Tibial artery (tissue), 4 donors: ENCODE measurements at regions not wholly inside any gene's neighbourhood (a gene's known extent, or its start where the extent isn't known, plus 50 kb on each side); places are given as distances from the start of the nearest gene placed in this dataset.

ENCODE experiments used
- DNase-seq, 2 donors: peaks; one replicate each; pipeline ENCODE4 v3.0.0-alpha.2; 2019
- H3K27ac ChIP-seq, 2 donors: fragments of 200-600 bp; sonication (generic) in 1 of 2; 1 replicate in 1 of 2; 2 replicates in 1 of 2; pipeline ENCODE4 v1.5.1; 2018 to 2019; ENCODE audit warnings: mild to moderate bottlenecking in 1 of 2
- H3K27me3 ChIP-seq, 2 donors: fragments of 200-600 bp; sonication (generic) in 1 of 2; one replicate each; pipeline versions ENCODE4 v1.5.1 to v1.6.0; 2016 to 2019
- H3K36me3 ChIP-seq, 3 donors: fragments of 200-600 bp; sonication (generic) in 2 of 3; one replicate each; pipeline ENCODE4 v1.5.1; 2016 to 2019; ENCODE audit warnings: mild to moderate bottlenecking in 2 of 3
- H3K4me1 ChIP-seq, 4 donors: fragments of 200-600 bp; sonication (generic) in 2 of 4; 1 replicate in 3 of 4; 2 replicates in 1 of 4; pipeline ENCODE4 v1.5.1; 2016 to 2019
- H3K4me3 ChIP-seq, 2 donors: fragments of 200-600 bp; sonication (generic) in 1 of 2; 1 replicate in 1 of 2; 2 replicates in 1 of 2; pipeline ENCODE4 v1.5.1; 2018 to 2019; ENCODE audit warnings: mild to moderate bottlenecking in 2 of 2
- H3K9me3 ChIP-seq, 3 donors: fragments of 200-600 bp; sonication (generic) in 1 of 3; one replicate each; pipeline ENCODE4 v1.5.1; 2016 to 2019
- CTCF ChIP-seq, 2 experiments: fragments of 200-600 bp in 1 of 2; fragments of 450-650 bp in 1 of 2; IDR thresholded peaks; one replicate each; pipeline ENCODE4 v1.5.1; 2017 to 2019; ENCODE audit warnings: antibody characterized with exemption in 2 of 2, mild to moderate bottlenecking in 1 of 2, moderate library complexity in 1 of 2
- intact Hi-C: fragments of 100-400 bp; cut with DNase I; formaldehyde crosslinking; loops from one replicate; pipeline ENCODE4 v1.15.0; 2023; ENCODE audit warnings: low total_unique reads

- Histone ChIP-seq H3K4me1 (no peaks in the 10 kb centered on the region), H3K4me3 (no peak overlapping the region), H3K9me3 (no peaks in the 10 kb centered on the region), H3K27ac (no peak overlapping the region), H3K27me3 (no peaks in the 10 kb centered on the region), H3K36me3 (no peaks in the 10 kb centered on the region)
- TF ChIP-seq CTCF (IDR thresholded peaks at IDR 0.05), result no peak
- DNase-seq, result no peak
- intact Hi-C loops, result no loop called here
These were observed 165.5 kb upstream of the MBNL1 start for GRCh38 chr3:152103257-152103656.

GRCh38 chr3:152104847-152105415 lies 163.8 kb upstream of the MBNL1 start:
- H3K27me3 ChIP-seq, result no peaks in the 10 kb centered on the region
- no peak overlapping the region for H3K4me3 ChIP-seq
- intact Hi-C loops, result no loop called here
- no peak for TF ChIP-seq CTCF (IDR thresholded peaks at IDR 0.05)
- H3K4me1 ChIP-seq, result no peaks in the 10 kb centered on the region
- no peaks in the 10 kb centered on the region for H3K9me3 ChIP-seq
- no peak overlapping the region for H3K27ac ChIP-seq
- H3K36me3 ChIP-seq, result no peaks in the 10 kb centered on the region
- DNase-seq, result no peak

- H3K36me3 ChIP-seq, result no peaks in the 10 kb centered on the region
- no peak for TF ChIP-seq CTCF (IDR thresholded peaks at IDR 0.05)
- no peak overlapping the region for H3K27ac ChIP-seq
- intact Hi-C loops, result no loop called here
- DNase-seq, result no peak
- no peak overlapping the region for H3K4me3 ChIP-seq
- H3K4me1 ChIP-seq, result no peaks in the 10 kb centered on the region
- H3K27me3 ChIP-seq, result no peaks in the 10 kb centered on the region
- no peaks in the 10 kb centered on the region for H3K9me3 ChIP-seq
These were observed 163.3 kb upstream of the MBNL1 start for GRCh38 chr3:152105446-152105845.

GRCh38 chr3:152109038-152109437 lies 159.7 kb upstream of the MBNL1 start:
- TF ChIP-seq CTCF (IDR thresholded peaks at IDR 0.05), result no peak
- DNase-seq, result no peak

GRCh38 chr3:152113413-152113812 lies 155.3 kb upstream of the MBNL1 start:
- TF ChIP-seq CTCF (IDR thresholded peaks at IDR 0.05), result no peak
- intact Hi-C loops, result no loop called here
- no peaks in the 10 kb centered on the region for H3K27me3 ChIP-seq

More at GRCh38 chr3:152109038-152109437, 159.7 kb upstream of the MBNL1 start:
- intact Hi-C loops, result no loop called here
- H3K4me3 ChIP-seq, result no peak overlapping the region
- H3K27ac ChIP-seq, result no peak overlapping the region
- H3K27me3 ChIP-seq, result no peaks in the 10 kb centered on the region
- H3K4me1 ChIP-seq, result peaks cover 0 to 7% (median 0%) of the 10 kb centered on the region in 4 donors
- no peaks in the 10 kb centered on the region for H3K36me3 ChIP-seq
- H3K9me3 ChIP-seq, result no peaks in the 10 kb centered on the region

More at GRCh38 chr3:152113413-152113812, 155.3 kb upstream of the MBNL1 start:
- no peak overlapping the region for H3K4me3 ChIP-seq
- no peak for DNase-seq
- no peaks in the 10 kb centered on the region for H3K9me3 ChIP-seq
- peaks cover 0 to 7% (median 0%) of the 10 kb centered on the region in 4 donors for H3K4me1 ChIP-seq
- no peaks in the 10 kb centered on the region for H3K36me3 ChIP-seq
- no peak overlapping the region for H3K27ac ChIP-seq
